ENCODE measurements at regions not wholly inside any gene's neighbourhood (a gene's known extent, or its start where the extent isn't known, plus 50 kb on each side); places are given as distances from the start of the nearest gene placed in this dataset.

- DNase-seq (ENCODE audit: low read depth), result no peak
Observed at GRCh38 chr6:56766806-56767178, 124.1 kb upstream of the DST start.

- DNase-seq (ENCODE audit: low read depth), result no peak
Observed at GRCh38 chr6:56766139-56766805, 123.6 kb upstream of the DST start.

- DNase-seq (ENCODE audit: low read depth), result no peak
Observed at GRCh38 chr6:56765494-56765893, 122.8 kb upstream of the DST start.

GRCh38 chr6:56764081-56764566, 121.4 kb upstream of the DST start:
- DNase-seq (ENCODE audit: low read depth), result no peak

- no peak for DNase-seq (ENCODE audit: low read depth)
Observed at GRCh38 chr6:56761651-56762050, 119.0 kb upstream of the DST start.

- DNase-seq (ENCODE audit: low read depth), result no peak
Observed at GRCh38 chr6:56760842-56761241, 118.2 kb upstream of the DST start.

- DNase-seq (ENCODE audit: low read depth), result no peak
Observed at GRCh38 chr6:56759521-56759920, 116.8 kb upstream of the DST start.

- DNase-seq (ENCODE audit: low read depth), result no peak
Observed at GRCh38 chr6:56758553-56758952, 115.9 kb upstream of the DST start.

- no peak for DNase-seq (ENCODE audit: low read depth)
Observed at GRCh38 chr6:56758120-56758519, 115.4 kb upstream of the DST start.

GRCh38 chr6:56757588-56757984, 114.9 kb upstream of the DST start:
- DNase-seq (ENCODE audit: low read depth), result no peak

GRCh38 chr6:56756791-56757587, 114.3 kb upstream of the DST start:
- DNase-seq (ENCODE audit: low read depth), result no peak

- no peak for DNase-seq (ENCODE audit: low read depth)
Observed at GRCh38 chr6:56756219-56756789, 113.6 kb upstream of the DST start.

- no peak for DNase-seq (ENCODE audit: low read depth)
Observed at GRCh38 chr6:56755040-56755439, 112.4 kb upstream of the DST start.

- no peak for DNase-seq (ENCODE audit: low read depth)
Observed at GRCh38 chr6:56753811-56754210, 111.1 kb upstream of the DST start.

GRCh38 chr6:56752534-56752933, 109.8 kb upstream of the DST start:
- DNase-seq (ENCODE audit: low read depth), result no peak

- no peak for DNase-seq (ENCODE audit: low read depth)
Observed at GRCh38 chr6:56752009-56752408, 109.3 kb upstream of the DST start.

GRCh38 chr6:56751604-56752003, 108.9 kb upstream of the DST start:
- DNase-seq (ENCODE audit: low read depth), result no peak

GRCh38 chr6:56750686-56751085, 108.0 kb upstream of the DST start:
- no peak for DNase-seq (ENCODE audit: low read depth)

- DNase-seq (ENCODE audit: low read depth), result no peak
Observed at GRCh38 chr6:56749632-56750151, 107.0 kb upstream of the DST start.

GRCh38 chr6:56746767-56747504, 104.2 kb upstream of the DST start:
- DNase-seq (ENCODE audit: low read depth), result no peak

GRCh38 chr6:56745971-56746370, 103.3 kb upstream of the DST start:
- DNase-seq (ENCODE audit: low read depth), result no peak

- DNase-seq (ENCODE audit: low read depth), result no peak
Observed at GRCh38 chr6:56745081-56745480, 102.4 kb upstream of the DST start.
